H9 (cell line): ENCODE measurements at regions not wholly inside any gene's neighbourhood (a gene's known extent, or its start where the extent isn't known, plus 50 kb on each side); places are given as distances from the start of the nearest gene placed in this dataset.

Experiments
- DNase-seq: peaks from one replicate; pipeline ENCODE4 v3.0.0-alpha.2; 2017
- H2AFZ ChIP-seq: one replicate; pipeline ENCODE4 v1.6.1; 2013; ENCODE audit warnings: mild to moderate bottlenecking, low read length, control low read depth, moderate library complexity
- H2AK5ac ChIP-seq: 2 replicates; pipeline ENCODE4 v1.6.1; 2013; ENCODE audit warnings: low read length, control low read depth, mixed read lengths; ENCODE audit not compliant: insufficient read length
- H2BK120ac ChIP-seq: one replicate; pipeline ENCODE4 v1.6.1; 2013; ENCODE audit warnings: low read depth, mild to moderate bottlenecking, low read length, control low read depth, inconsistent platforms; ENCODE audit not compliant: poor library complexity, severe bottlenecking
- H2BK12ac ChIP-seq: 2 replicates; pipeline ENCODE4 v1.6.1; 2013; ENCODE audit warnings: low read length, control low read depth, mixed read lengths, low read depth; ENCODE audit not compliant: insufficient read length
- H2BK15ac ChIP-seq: 2 replicates; pipeline ENCODE4 v1.6.1; 2013; ENCODE audit warnings: low read depth, low read length, control low read depth
- H2BK20ac ChIP-seq: one replicate; pipeline ENCODE4 v1.6.1; 2013; ENCODE audit warnings: low read depth, mild to moderate bottlenecking, low read length, control low read depth, inconsistent platforms; ENCODE audit not compliant: poor library complexity, severe bottlenecking
- H2BK5ac ChIP-seq: 2 replicates; pipeline ENCODE4 v1.6.1; 2013; ENCODE audit warnings: low read length, control low read depth, mixed read lengths; ENCODE audit not compliant: insufficient read length
- H3K14ac ChIP-seq: 2 replicates; pipeline ENCODE4 v1.6.1; 2013; ENCODE audit warnings: low read length, control low read depth; ENCODE audit not compliant: insufficient read depth
- H3K18ac ChIP-seq: 2 replicates; pipeline ENCODE4 v1.6.1; 2013; ENCODE audit warnings: low read depth, mild to moderate bottlenecking, mixed read lengths, low read length, control low read depth; ENCODE audit not compliant: insufficient read length
- H3K23ac ChIP-seq: 2 replicates; pipeline ENCODE4 v1.6.1; 2013; ENCODE audit warnings: low read length, control low read depth, mixed read lengths, low read depth; ENCODE audit not compliant: insufficient read length
- H3K23me2 ChIP-seq: 2 replicates; pipeline ENCODE4 v1.6.1; 2013; ENCODE audit warnings: low read depth, mild to moderate bottlenecking, mixed read lengths, low read length, control low read depth; ENCODE audit not compliant: insufficient read length, poor library complexity, severe bottlenecking
- H3K27ac ChIP-seq: 2 replicates; pipeline ENCODE4 v1.5.1; 2013; ENCODE audit warnings: low read length, control low read depth, mixed read lengths, low read depth; ENCODE audit not compliant: insufficient read length
- H3K27me3 ChIP-seq: 2 replicates; pipeline ENCODE4 v1.6.1; 2013; ENCODE audit warnings: low read length, control low read depth, inconsistent platforms; ENCODE audit not compliant: insufficient read depth
- H3K4ac ChIP-seq: 2 replicates; pipeline ENCODE4 v1.6.1; 2013; ENCODE audit warnings: low read depth, mild to moderate bottlenecking, control low read depth, inconsistent platforms, low read length, moderate library complexity
- H3K4me1 ChIP-seq: 2 replicates; pipeline ENCODE4 v1.6.1; 2013; ENCODE audit warnings: low read length, control low read depth, inconsistent platforms; ENCODE audit not compliant: insufficient read depth
- H3K4me2 ChIP-seq: 2 replicates; pipeline ENCODE4 v1.6.1; 2013; ENCODE audit warnings: low read length, control low read depth, mixed read lengths; ENCODE audit not compliant: insufficient read length, insufficient read depth
- H3K56ac ChIP-seq: 2 replicates; pipeline ENCODE4 v1.6.1; 2013; ENCODE audit warnings: low read depth, mild to moderate bottlenecking, mixed read lengths, low read length, control low read depth; ENCODE audit not compliant: insufficient read length
- H3K79me1 ChIP-seq: 2 replicates; pipeline ENCODE4 v1.6.1; 2013; ENCODE audit warnings: low read depth, mild to moderate bottlenecking, moderate library complexity, low read length, control low read depth, inconsistent platforms; ENCODE audit not compliant: insufficient read depth, poor library complexity, severe bottlenecking
- H3K79me2 ChIP-seq: 2 replicates; pipeline ENCODE4 v1.6.1; 2013; ENCODE audit warnings: low read length, control low read depth, inconsistent platforms; ENCODE audit not compliant: insufficient read depth
- H3K9ac ChIP-seq: 2 replicates; pipeline ENCODE4 v1.6.1; 2013; ENCODE audit warnings: low read length, control low read depth, mixed read lengths; ENCODE audit not compliant: insufficient read length; ENCODE audit errors: extremely low read depth
- H3K9me3 ChIP-seq: one replicate; pipeline ENCODE4 v1.6.1; 2013; ENCODE audit warnings: low read depth, low read length, inconsistent platforms; ENCODE audit not compliant: control insufficient read depth
- H3T11ph ChIP-seq: one replicate; pipeline ENCODE4 v1.6.1; 2013; ENCODE audit warnings: mild to moderate bottlenecking, low read length, control low read depth, inconsistent platforms
- H4K20me1 ChIP-seq: one replicate; pipeline ENCODE4 v1.6.1; 2013; ENCODE audit not compliant: control insufficient read depth, insufficient read length, insufficient read depth
- H4K5ac ChIP-seq: 2 replicates; pipeline ENCODE4 v1.6.1; 2013; ENCODE audit warnings: low read depth, mild to moderate bottlenecking, mixed read lengths, low read length, control low read depth; ENCODE audit not compliant: insufficient read length
- H4K8ac ChIP-seq: replicated peaks from 2 replicates; pipeline ENCODE4 v1.6.1; 2013; ENCODE audit warnings: low read length, control low read depth, mixed read lengths, low read depth; ENCODE audit not compliant: insufficient read length
- H4K91ac ChIP-seq: 2 replicates; pipeline ENCODE4 v1.6.1; 2013; ENCODE audit warnings: low read depth, mild to moderate bottlenecking, moderate library complexity, mixed read lengths, low read length, control low read depth; ENCODE audit not compliant: insufficient read length
- H3K27ac Mint-ChIP-seq, 3 experiments: 2 replicates in 2 of 3; 3 replicates in 1 of 3; pipeline ENCODE4 v1.8.0; 2020 to 2021; ENCODE audit warnings: mixed read lengths in 3 of 3, mild to moderate bottlenecking in 1 of 3, moderate library complexity in 1 of 3
- H3K27me3 Mint-ChIP-seq: 2 replicates; pipeline ENCODE4 v1.8.0; 2021; ENCODE audit warnings: low read depth, mild to moderate bottlenecking, moderate library complexity, mixed read lengths
- H3K36me3 Mint-ChIP-seq, 3 experiments: 2 replicates in 2 of 3; 3 replicates in 1 of 3; pipeline ENCODE4 v1.8.0; 2020 to 2021; ENCODE audit warnings: low read depth in 3 of 3, mixed read lengths in 3 of 3; ENCODE audit not compliant: insufficient read depth in 1 of 3
- H3K4me1 Mint-ChIP-seq, 2 experiments: 2 replicates each; pipeline ENCODE4 v1.8.0; 2020; ENCODE audit warnings: mixed read lengths in 2 of 2
- H3K4me3 Mint-ChIP-seq, 2 experiments: 2 replicates in 1 of 2; 3 replicates in 1 of 2; pipeline ENCODE4 v1.8.0; 2020 to 2021; ENCODE audit warnings: mild to moderate bottlenecking in 2 of 2, mixed read lengths in 2 of 2, moderate library complexity in 1 of 2
- H3K9me3 Mint-ChIP-seq, 2 experiments: 2 replicates in 1 of 2; 3 replicates in 1 of 2; pipeline ENCODE4 v1.8.0; 2020; ENCODE audit warnings: mild to moderate bottlenecking in 2 of 2, mixed read lengths in 2 of 2, moderate library complexity in 1 of 2
- WGBS: extraction: QIAGEN DNeasy Blood & Tissue Kit; methylation state at CpG from one replicate; pipeline ENCODE4 v1.1.7; 2013; ENCODE audit warnings: missing lambda C conversion rate, low lambda C conversion rate, mixed read lengths; ENCODE audit not compliant: insufficient read length; ENCODE audit errors: extremely low coverage; 5-methylcytosine and 5-hydroxymethylcytosine counted together
- TF ChIP-seq, protein P1 (sequence below): fragments of 200-600 bp; sonication (generic); conservative IDR thresholded peaks from 3 replicates; pipeline ENCODE4 v1.8.0; 2021; ENCODE audit warnings: antibody characterized with exemption, mild to moderate bottlenecking

- H2BK20ac ChIP-seq: no peak overlapping the region
- H3K4me2 ChIP-seq: no peak overlapping the region
- no peak overlapping the region for H3K27ac ChIP-seq
- H3T11ph ChIP-seq: no peak overlapping the region
- H3K79me2 ChIP-seq: no peaks in the 10 kb centered on the region
- H3K4me1 ChIP-seq: no peaks in the 10 kb centered on the region; the same call in 1 of the 2 replicates
- no peak overlapping the region for H3K23ac ChIP-seq
- no CpG with 5 or more reads among the region's 1 CpG for WGBS
- no peaks in the 10 kb centered on the region for H3K27me3 ChIP-seq
- H2AK5ac ChIP-seq: no peak overlapping the region
- no peaks in the 10 kb centered on the region for H4K20me1 ChIP-seq
- H3K14ac ChIP-seq: no peak overlapping the region
- H3K9me3 ChIP-seq: no peaks in the 10 kb centered on the region
- H3K27ac Mint-ChIP-seq: no peak overlapping the region
- H3K9me3 Mint-ChIP-seq: peaks cover 0 to 7% of the 10 kb centered on the region in 2 experiments; a peak in 3 of 5 replicates
- no peaks in the 10 kb centered on the region for H3K23me2 ChIP-seq
- no peak overlapping the region for H3K4me3 Mint-ChIP-seq
- no peak overlapping the region for H3K56ac ChIP-seq
- H2BK15ac ChIP-seq: no peak overlapping the region
- no peak overlapping the region for H3K4ac ChIP-seq
- H2AFZ ChIP-seq: no peak overlapping the region
- TF ChIP-seq, protein P1, sequence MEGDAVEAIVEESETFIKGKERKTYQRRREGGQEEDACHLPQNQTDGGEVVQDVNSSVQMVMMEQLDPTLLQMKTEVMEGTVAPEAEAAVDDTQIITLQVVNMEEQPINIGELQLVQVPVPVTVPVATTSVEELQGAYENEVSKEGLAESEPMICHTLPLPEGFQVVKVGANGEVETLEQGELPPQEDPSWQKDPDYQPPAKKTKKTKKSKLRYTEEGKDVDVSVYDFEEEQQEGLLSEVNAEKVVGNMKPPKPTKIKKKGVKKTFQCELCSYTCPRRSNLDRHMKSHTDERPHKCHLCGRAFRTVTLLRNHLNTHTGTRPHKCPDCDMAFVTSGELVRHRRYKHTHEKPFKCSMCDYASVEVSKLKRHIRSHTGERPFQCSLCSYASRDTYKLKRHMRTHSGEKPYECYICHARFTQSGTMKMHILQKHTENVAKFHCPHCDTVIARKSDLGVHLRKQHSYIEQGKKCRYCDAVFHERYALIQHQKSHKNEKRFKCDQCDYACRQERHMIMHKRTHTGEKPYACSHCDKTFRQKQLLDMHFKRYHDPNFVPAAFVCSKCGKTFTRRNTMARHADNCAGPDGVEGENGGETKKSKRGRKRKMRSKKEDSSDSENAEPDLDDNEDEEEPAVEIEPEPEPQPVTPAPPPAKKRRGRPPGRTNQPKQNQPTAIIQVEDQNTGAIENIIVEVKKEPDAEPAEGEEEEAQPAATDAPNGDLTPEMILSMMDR: no peak
- H3K36me3 Mint-ChIP-seq: no peaks in the 10 kb centered on the region; a peak in 1 of 7 replicates
- no peaks in the 10 kb centered on the region for H3K79me1 ChIP-seq
- no peak overlapping the region for H2BK12ac ChIP-seq
- H3K4me1 Mint-ChIP-seq: peaks cover 20 to 25% of the 10 kb centered on the region in 2 experiments
- no peak overlapping the region for H3K18ac ChIP-seq
- H3K9ac ChIP-seq: no peak overlapping the region
- no peak overlapping the region for H4K91ac ChIP-seq
- no peak overlapping the region for H4K5ac ChIP-seq
- no peak overlapping the region for H2BK120ac ChIP-seq
- H4K8ac ChIP-seq: no peak overlapping the region
- peaks cover 26% of the 10 kb centered on the region for H3K27me3 Mint-ChIP-seq
- no peak for DNase-seq
- no peak overlapping the region for H2BK5ac ChIP-seq
Measured at GRCh38 chr20:60791823-60792222, 460.2 kb upstream of the CDH4 start.
